PC-9 (cell line): ENCODE measurements at regions not wholly inside any gene's neighbourhood (a gene's known extent, or its start where the extent isn't known, plus 50 kb on each side); places are given as distances from the start of the nearest gene placed in this dataset.

Source experiments
- EZH2 ChIP-seq: fragments of 200-600 bp; sonication (generic); IDR thresholded peaks from 2 replicates; pipeline ENCODE4 v1.8.0; 2017; ENCODE audit warnings: antibody characterized with exemption, low read depth
- TF ChIP-seq, protein P1 (sequence below): fragments of 200-600 bp; sonication (generic); conservative IDR thresholded peaks from 2 replicates; pipeline ENCODE4 v1.6.1; 2017; ENCODE audit warnings: mixed run types, antibody characterized with exemption, mild to moderate bottlenecking, moderate library complexity

DNA sequence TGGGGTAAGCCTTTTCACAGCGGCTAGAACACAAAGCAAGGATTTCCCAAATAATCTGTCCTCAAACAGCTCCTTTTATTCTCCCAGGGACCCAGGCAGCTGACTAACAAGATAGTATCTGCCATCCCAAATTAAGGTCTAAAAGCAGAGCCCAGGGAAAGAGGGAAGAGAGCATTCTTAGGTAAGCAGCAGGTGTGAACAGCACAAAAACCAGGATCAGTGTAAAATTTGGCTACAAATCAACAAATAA is 79.9 kb downstream of the RBMXL2 start:
- TF ChIP-seq, protein P1, sequence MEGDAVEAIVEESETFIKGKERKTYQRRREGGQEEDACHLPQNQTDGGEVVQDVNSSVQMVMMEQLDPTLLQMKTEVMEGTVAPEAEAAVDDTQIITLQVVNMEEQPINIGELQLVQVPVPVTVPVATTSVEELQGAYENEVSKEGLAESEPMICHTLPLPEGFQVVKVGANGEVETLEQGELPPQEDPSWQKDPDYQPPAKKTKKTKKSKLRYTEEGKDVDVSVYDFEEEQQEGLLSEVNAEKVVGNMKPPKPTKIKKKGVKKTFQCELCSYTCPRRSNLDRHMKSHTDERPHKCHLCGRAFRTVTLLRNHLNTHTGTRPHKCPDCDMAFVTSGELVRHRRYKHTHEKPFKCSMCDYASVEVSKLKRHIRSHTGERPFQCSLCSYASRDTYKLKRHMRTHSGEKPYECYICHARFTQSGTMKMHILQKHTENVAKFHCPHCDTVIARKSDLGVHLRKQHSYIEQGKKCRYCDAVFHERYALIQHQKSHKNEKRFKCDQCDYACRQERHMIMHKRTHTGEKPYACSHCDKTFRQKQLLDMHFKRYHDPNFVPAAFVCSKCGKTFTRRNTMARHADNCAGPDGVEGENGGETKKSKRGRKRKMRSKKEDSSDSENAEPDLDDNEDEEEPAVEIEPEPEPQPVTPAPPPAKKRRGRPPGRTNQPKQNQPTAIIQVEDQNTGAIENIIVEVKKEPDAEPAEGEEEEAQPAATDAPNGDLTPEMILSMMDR = no peak
- no peak for TF ChIP-seq EZH2
